IMR-90 (cell line): ENCODE measurements at regions not wholly inside any gene's neighbourhood (a gene's known extent, or its start where the extent isn't known, plus 50 kb on each side); places are given as distances from the start of the nearest gene placed in this dataset.

Source experiments
- CEBPB ChIP-seq: IDR thresholded peaks from 2 replicates; pipeline ENCODE4 v1.6.1; 2012; ENCODE audit warnings: low read depth, low read length, improper control_type of control experiment
- CHD1 ChIP-seq: IDR thresholded peaks from 2 replicates; pipeline ENCODE4 v1.6.1; 2012; ENCODE audit warnings: low read depth, low read length, improper control_type of control experiment
- CTCF ChIP-seq: conservative IDR thresholded peaks from 2 replicates; pipeline ENCODE4 v1.5.1; 2012; ENCODE audit warnings: mild to moderate bottlenecking, low read depth, low read length, improper control_type of control experiment
- ELK1 ChIP-seq: fragments of 150-350 bp; IDR thresholded peaks from 2 replicates; pipeline ENCODE4 v1.6.1; 2016; ENCODE audit warnings: low read depth, mild to moderate bottlenecking, low read length, moderate library complexity, borderline replicate concordance
- FOS ChIP-seq: fragments of 150-350 bp; IDR thresholded peaks from 2 replicates; pipeline ENCODE4 v1.6.1; 2016; ENCODE audit warnings: low read depth, low read length
- MAFK ChIP-seq: IDR thresholded peaks from 2 replicates; pipeline ENCODE4 v1.6.1; 2012; ENCODE audit warnings: low read depth, low read length, improper control_type of control experiment
- MXI1 ChIP-seq: IDR thresholded peaks from 2 replicates; pipeline ENCODE4 v1.6.1; 2012; ENCODE audit warnings: low read depth, mild to moderate bottlenecking, low read length, moderate library complexity, borderline replicate concordance
- NFE2L2 ChIP-seq: fragments of 150-350 bp; IDR thresholded peaks from 2 replicates; pipeline ENCODE4 v1.6.1; 2016; ENCODE audit warnings: low read depth, mild to moderate bottlenecking, low read length
- POLR2A ChIP-seq: IDR thresholded peaks from 2 replicates; pipeline ENCODE4 v1.6.1; 2012; ENCODE audit warnings: mild to moderate bottlenecking, low read depth, low read length
- RAD21 ChIP-seq: IDR thresholded peaks from 2 replicates; pipeline ENCODE4 v1.6.1; 2012; ENCODE audit warnings: low read length, improper control_type of control experiment
- RCOR1 ChIP-seq: IDR thresholded peaks from 2 replicates; pipeline ENCODE4 v1.6.1; 2012; ENCODE audit warnings: mild to moderate bottlenecking, low read length, improper control_type of control experiment; ENCODE audit not compliant: insufficient replicate concordance
- RFX5 ChIP-seq: IDR thresholded peaks from 2 replicates; pipeline ENCODE4 v1.8.0; 2012; ENCODE audit warnings: low read depth, mild to moderate bottlenecking, low read length, moderate library complexity
- SMC3 ChIP-seq: fragments of 150-350 bp; IDR thresholded peaks from 2 replicates; pipeline ENCODE4 v1.6.1; 2016; ENCODE audit warnings: low read depth, mild to moderate bottlenecking, antibody characterized with exemption, low read length, moderate library complexity
- USF2 ChIP-seq: fragments of 150-350 bp; IDR thresholded peaks from 2 replicates; pipeline ENCODE4 v1.6.1; 2017; ENCODE audit warnings: mild to moderate bottlenecking, antibody characterized with exemption, low read length, low read depth

GRCh38 chr10:78982726-78983125 is 86.0 kb upstream of the ZMIZ1 start:
- TF ChIP-seq RAD21 (no peak), USF2 (no peak), MXI1 (no peak), RFX5 (no peak), FOS (no peak), RCOR1 (no peak), CTCF (no peak), POLR2A (no peak), NFE2L2 (no peak), CEBPB (no peak), ELK1 (no peak), MAFK (no peak), SMC3 (no peak), CHD1 (no peak)
